GM23338 (cell line): ENCODE measurements at regions not wholly inside any gene's neighbourhood (a gene's known extent, or its start where the extent isn't known, plus 50 kb on each side); places are given as distances from the start of the nearest gene placed in this dataset.
A peak's percentile ranks its signal among the peaks of the same experiment; 100 is the strongest.

Experiments used
- ATAC-seq: fragments of 200-7000 bp; cut with Tn5 transposase; 3 replicates; pipeline ENCODE4 v1.9.1; 2020
- DNase-seq: peaks from one replicate; pipeline ENCODE4 v3.0.0-alpha.2; 2015; ENCODE audit warnings: low spot score
- H2AFZ ChIP-seq: fragments of 200-600 bp; sonication (generic); 2 replicates; pipeline ENCODE4 v1.8.0; 2016; ENCODE audit warnings: antibody characterized with exemption, mild to moderate bottlenecking, moderate library complexity
- H3F3A ChIP-seq: fragments of 200-600 bp; sonication (generic); replicated peaks from 2 replicates; pipeline ENCODE4 v1.8.0; 2017; ENCODE audit warnings: antibody characterized with exemption, mixed run types, low read depth
- H3K27ac ChIP-seq: fragments of 200-600 bp; sonication (generic); 2 replicates; pipeline ENCODE4 v1.6.1; 2016; ENCODE audit warnings: low read depth
- H3K27me3 ChIP-seq: fragments of 200-600 bp; sonication (generic); 2 replicates; pipeline ENCODE4 v1.8.0; 2016; ENCODE audit warnings: mild to moderate bottlenecking, mixed run types, moderate library complexity; ENCODE audit not compliant: insufficient read depth
- H3K36me3 ChIP-seq: fragments of 200-600 bp; sonication (generic); 2 replicates; pipeline ENCODE4 v1.8.0; 2016; ENCODE audit warnings: mild to moderate bottlenecking; ENCODE audit not compliant: insufficient read depth
- H3K4me1 ChIP-seq: fragments of 200-600 bp; sonication (generic); 2 replicates; pipeline ENCODE4 v1.8.0; 2016; ENCODE audit warnings: mild to moderate bottlenecking, moderate library complexity; ENCODE audit not compliant: insufficient read depth
- H3K4me2 ChIP-seq: fragments of 200-600 bp; sonication (generic); 2 replicates; pipeline ENCODE4 v1.7.1; 2017; ENCODE audit warnings: mixed run types
- H3K4me3 ChIP-seq: fragments of 200-600 bp; sonication (generic); 2 replicates; pipeline ENCODE4 v1.6.1; 2016; ENCODE audit warnings: mixed run types
- H3K79me2 ChIP-seq: fragments of 200-600 bp; sonication (generic); replicated peaks from 2 replicates; pipeline ENCODE4 v1.8.0; 2017; ENCODE audit warnings: mild to moderate bottlenecking; ENCODE audit not compliant: insufficient read depth
- H3K9me2 ChIP-seq: fragments of 200-600 bp; sonication (generic); 2 replicates; pipeline ENCODE4 v1.8.0; 2017; ENCODE audit not compliant: insufficient read depth
- H4K20me1 ChIP-seq: fragments of 200-600 bp; sonication (generic); replicated peaks from 2 replicates; pipeline ENCODE4 v1.8.0; 2017; ENCODE audit warnings: mild to moderate bottlenecking; ENCODE audit not compliant: insufficient read depth
- H3K27ac Mint-ChIP-seq: 2 replicates; pipeline ENCODE4 v1.8.0; 2020; ENCODE audit warnings: inconsistent platforms, mild to moderate bottlenecking, moderate library complexity, mixed read lengths
- H3K27me3 Mint-ChIP-seq: 3 replicates; pipeline ENCODE4 v1.8.0; 2022; ENCODE audit warnings: low read depth, mild to moderate bottlenecking, moderate library complexity, mixed read lengths, inconsistent platforms; ENCODE audit not compliant: insufficient read depth, poor library complexity
- H3K36me3 Mint-ChIP-seq: 3 replicates; pipeline ENCODE4 v1.8.0; 2021; ENCODE audit warnings: low read depth, mild to moderate bottlenecking, inconsistent platforms, moderate library complexity, mixed read lengths
- H3K4me1 Mint-ChIP-seq: 3 replicates; pipeline ENCODE4 v1.8.0; 2020; ENCODE audit warnings: mild to moderate bottlenecking, inconsistent platforms, mixed read lengths
- H3K4me3 Mint-ChIP-seq: 3 replicates; pipeline ENCODE4 v1.8.0; 2021; ENCODE audit warnings: moderate library complexity, mild to moderate bottlenecking, inconsistent platforms, mixed read lengths
- H3K9me3 Mint-ChIP-seq: 3 replicates; pipeline ENCODE4 v1.8.0; 2020; ENCODE audit warnings: moderate library complexity, mild to moderate bottlenecking, inconsistent platforms, mixed read lengths
- CREB1 ChIP-seq: fragments of 250-450 bp; sonication (Bioruptor Pico); IDR thresholded peaks from 2 replicates; pipeline ENCODE4 v1.5.0; 2020; ENCODE audit warnings: low read depth, mild to moderate bottlenecking, moderate library complexity
- EZH2 ChIP-seq: fragments of 200-600 bp; sonication (generic); IDR thresholded peaks from one replicate; pipeline ENCODE4 v1.8.0; 2017; ENCODE audit warnings: antibody characterized with exemption, mild to moderate bottlenecking, low read depth; ENCODE audit not compliant: unreplicated experiment
- EZH2phosphoT487 ChIP-seq: fragments of 200-600 bp; sonication (generic); IDR thresholded peaks from one replicate; pipeline ENCODE4 v1.8.1; 2018; ENCODE audit warnings: antibody characterized with exemption; ENCODE audit not compliant: unreplicated experiment
- JUNB ChIP-seq: IDR thresholded peaks from one replicate; pipeline ENCODE4 v1.6.1; 2016; ENCODE audit warnings: antibody characterized with exemption; ENCODE audit not compliant: unreplicated experiment
- NANOG ChIP-seq: IDR thresholded peaks from 2 replicates; pipeline ENCODE4 v1.6.1; 2016; ENCODE audit warnings: antibody characterized with exemption, borderline replicate concordance
- POLR2AphosphoS5 ChIP-seq: IDR thresholded peaks from 2 replicates; pipeline ENCODE4 v1.6.1; 2016; ENCODE audit warnings: antibody characterized with exemption, low read depth
- STAT1 ChIP-seq: IDR thresholded peaks from one replicate; pipeline ENCODE4 v1.6.1; 2016; ENCODE audit warnings: antibody characterized with exemption; ENCODE audit not compliant: unreplicated experiment
- ZNF114 ChIP-seq: fragments of 250-450 bp; sonication (Bioruptor Pico); IDR thresholded peaks from 2 replicates; pipeline ENCODE4 v1.5.0; 2020; ENCODE audit warnings: mild to moderate bottlenecking, moderate library complexity
- ZNF331 ChIP-seq: fragments of 250-450 bp; sonication (Bioruptor Pico); IDR thresholded peaks from 2 replicates; pipeline ENCODE4 v1.5.0; 2020; ENCODE audit warnings: low read depth, mild to moderate bottlenecking, moderate library complexity
- ZNF462 ChIP-seq: fragments of 250-450 bp; sonication (Bioruptor Pico); IDR thresholded peaks from 2 replicates; pipeline ENCODE4 v1.5.0; 2020; ENCODE audit warnings: mild to moderate bottlenecking, moderate library complexity
- TF ChIP-seq, protein P1 (sequence below), 2 experiments: fragments of 200-600 bp in 1 of 2; sonication (generic) in 1 of 2; conservative IDR thresholded peaks; 2 replicates each; pipeline versions ENCODE4 v1.5.1 to v1.6.1; 2016 to 2017; ENCODE audit warnings: antibody characterized with exemption in 2 of 2, low read depth in 2 of 2, mild to moderate bottlenecking in 2 of 2, moderate library complexity in 1 of 2
- TF ChIP-seq, protein P2 (sequence below): IDR thresholded peaks from one replicate; pipeline ENCODE4 v1.6.1; 2018; ENCODE audit warnings: antibody characterized with exemption; ENCODE audit not compliant: unreplicated experiment
- TF ChIP-seq, protein P3 (sequence below): IDR thresholded peaks from 2 replicates; pipeline ENCODE4 v1.6.1; 2016; ENCODE audit warnings: antibody characterized with exemption

- Histone ChIP-seq H3K9me2 (no peaks in the 10 kb centered on the region), H3K79me2 (no peaks in the 10 kb centered on the region), H3K4me3 (no peak overlapping the region), H3K4me2 (no peak overlapping the region), H3K27ac (no peak overlapping the region), H4K20me1 (no peaks in the 10 kb centered on the region), H3K36me3 (no peaks in the 10 kb centered on the region), H3F3A (no peaks in the 10 kb centered on the region), H3K4me1 (peaks cover 34% of the 10 kb centered on the region), H2AFZ (no peak overlapping the region), H3K27me3 (no peaks in the 10 kb centered on the region)
- Mint-ChIP-seq H3K4me1 (peaks cover 32% of the 10 kb centered on the region; the same call in 2 of the 3 replicates), H3K27me3 (peaks cover 3% of the 10 kb centered on the region), H3K4me3 (no peak overlapping the region), H3K9me3 (peaks cover 29% of the 10 kb centered on the region), H3K36me3 (peaks cover 45% of the 10 kb centered on the region), H3K27ac (0 out of 2 replicates have a peak overlapping the region, but pooled peaks have one; percentile 21)
- TF ChIP-seq, protein P1, sequence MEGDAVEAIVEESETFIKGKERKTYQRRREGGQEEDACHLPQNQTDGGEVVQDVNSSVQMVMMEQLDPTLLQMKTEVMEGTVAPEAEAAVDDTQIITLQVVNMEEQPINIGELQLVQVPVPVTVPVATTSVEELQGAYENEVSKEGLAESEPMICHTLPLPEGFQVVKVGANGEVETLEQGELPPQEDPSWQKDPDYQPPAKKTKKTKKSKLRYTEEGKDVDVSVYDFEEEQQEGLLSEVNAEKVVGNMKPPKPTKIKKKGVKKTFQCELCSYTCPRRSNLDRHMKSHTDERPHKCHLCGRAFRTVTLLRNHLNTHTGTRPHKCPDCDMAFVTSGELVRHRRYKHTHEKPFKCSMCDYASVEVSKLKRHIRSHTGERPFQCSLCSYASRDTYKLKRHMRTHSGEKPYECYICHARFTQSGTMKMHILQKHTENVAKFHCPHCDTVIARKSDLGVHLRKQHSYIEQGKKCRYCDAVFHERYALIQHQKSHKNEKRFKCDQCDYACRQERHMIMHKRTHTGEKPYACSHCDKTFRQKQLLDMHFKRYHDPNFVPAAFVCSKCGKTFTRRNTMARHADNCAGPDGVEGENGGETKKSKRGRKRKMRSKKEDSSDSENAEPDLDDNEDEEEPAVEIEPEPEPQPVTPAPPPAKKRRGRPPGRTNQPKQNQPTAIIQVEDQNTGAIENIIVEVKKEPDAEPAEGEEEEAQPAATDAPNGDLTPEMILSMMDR (conservative IDR thresholded peaks at IDR 0.05; ENCODE audit: low read depth in 2 of 2): no peak
- TF ChIP-seq NANOG: no peak
- TF ChIP-seq, protein P2, sequence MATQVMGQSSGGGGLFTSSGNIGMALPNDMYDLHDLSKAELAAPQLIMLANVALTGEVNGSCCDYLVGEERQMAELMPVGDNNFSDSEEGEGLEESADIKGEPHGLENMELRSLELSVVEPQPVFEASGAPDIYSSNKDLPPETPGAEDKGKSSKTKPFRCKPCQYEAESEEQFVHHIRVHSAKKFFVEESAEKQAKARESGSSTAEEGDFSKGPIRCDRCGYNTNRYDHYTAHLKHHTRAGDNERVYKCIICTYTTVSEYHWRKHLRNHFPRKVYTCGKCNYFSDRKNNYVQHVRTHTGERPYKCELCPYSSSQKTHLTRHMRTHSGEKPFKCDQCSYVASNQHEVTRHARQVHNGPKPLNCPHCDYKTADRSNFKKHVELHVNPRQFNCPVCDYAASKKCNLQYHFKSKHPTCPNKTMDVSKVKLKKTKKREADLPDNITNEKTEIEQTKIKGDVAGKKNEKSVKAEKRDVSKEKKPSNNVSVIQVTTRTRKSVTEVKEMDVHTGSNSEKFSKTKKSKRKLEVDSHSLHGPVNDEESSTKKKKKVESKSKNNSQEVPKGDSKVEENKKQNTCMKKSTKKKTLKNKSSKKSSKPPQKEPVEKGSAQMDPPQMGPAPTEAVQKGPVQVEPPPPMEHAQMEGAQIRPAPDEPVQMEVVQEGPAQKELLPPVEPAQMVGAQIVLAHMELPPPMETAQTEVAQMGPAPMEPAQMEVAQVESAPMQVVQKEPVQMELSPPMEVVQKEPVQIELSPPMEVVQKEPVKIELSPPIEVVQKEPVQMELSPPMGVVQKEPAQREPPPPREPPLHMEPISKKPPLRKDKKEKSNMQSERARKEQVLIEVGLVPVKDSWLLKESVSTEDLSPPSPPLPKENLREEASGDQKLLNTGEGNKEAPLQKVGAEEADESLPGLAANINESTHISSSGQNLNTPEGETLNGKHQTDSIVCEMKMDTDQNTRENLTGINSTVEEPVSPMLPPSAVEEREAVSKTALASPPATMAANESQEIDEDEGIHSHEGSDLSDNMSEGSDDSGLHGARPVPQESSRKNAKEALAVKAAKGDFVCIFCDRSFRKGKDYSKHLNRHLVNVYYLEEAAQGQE: no peak
- TF ChIP-seq EZH2: no peak
- TF ChIP-seq, protein P3, sequence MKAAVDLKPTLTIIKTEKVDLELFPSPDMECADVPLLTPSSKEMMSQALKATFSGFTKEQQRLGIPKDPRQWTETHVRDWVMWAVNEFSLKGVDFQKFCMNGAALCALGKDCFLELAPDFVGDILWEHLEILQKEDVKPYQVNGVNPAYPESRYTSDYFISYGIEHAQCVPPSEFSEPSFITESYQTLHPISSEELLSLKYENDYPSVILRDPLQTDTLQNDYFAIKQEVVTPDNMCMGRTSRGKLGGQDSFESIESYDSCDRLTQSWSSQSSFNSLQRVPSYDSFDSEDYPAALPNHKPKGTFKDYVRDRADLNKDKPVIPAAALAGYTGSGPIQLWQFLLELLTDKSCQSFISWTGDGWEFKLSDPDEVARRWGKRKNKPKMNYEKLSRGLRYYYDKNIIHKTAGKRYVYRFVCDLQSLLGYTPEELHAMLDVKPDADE: no peak
- TF ChIP-seq CREB1 (CRISPR knock-in tag): no peak
- TF ChIP-seq ZNF462: no peak
- TF ChIP-seq EZH2phosphoT487: no peak
- TF ChIP-seq ZNF114: no peak
- TF ChIP-seq POLR2AphosphoS5: no peak
- no peak for TF ChIP-seq JUNB
- no peak for TF ChIP-seq STAT1
- no peak for TF ChIP-seq ZNF331
- no peak for ATAC-seq
- no peak for DNase-seq
These were observed 568.9 kb upstream of the ZNF608 start for GRCh38 chr5:125315306-125315705.
